Fibroblast of lung (primary cell): ENCODE measurements at regions not wholly inside any gene's neighbourhood (a gene's known extent, or its start where the extent isn't known, plus 50 kb on each side); places are given as distances from the start of the nearest gene placed in this dataset.

Source experiments
- DNase-seq, 2 donors: peaks; one replicate each; pipeline versions ENCODE4 v3.0.0 to v3.0.0-alpha.2; 2010; ENCODE audit warnings: low read depth in 2 of 2
- H2AFZ ChIP-seq: 2 replicates; pipeline ENCODE4 v1.5.1; 2012; ENCODE audit warnings: low read length, control low read depth, inconsistent platforms
- H3K27ac ChIP-seq: 2 replicates; pipeline ENCODE4 v1.5.1; 2011; ENCODE audit warnings: low read length, control low read depth; ENCODE audit not compliant: insufficient read depth
- H3K27me3 ChIP-seq: 2 replicates; pipeline ENCODE4 v1.5.1; 2011; ENCODE audit warnings: mild to moderate bottlenecking, low read length; ENCODE audit not compliant: control insufficient read depth, insufficient read depth
- H3K36me3 ChIP-seq: 2 replicates; pipeline ENCODE4 v1.5.1; 2011; ENCODE audit warnings: low read length; ENCODE audit not compliant: control insufficient read depth, insufficient read depth
- H3K4me1 ChIP-seq: 2 replicates; pipeline ENCODE4 v1.5.1; 2011; ENCODE audit warnings: low read length; ENCODE audit not compliant: control insufficient read depth, insufficient read depth; ENCODE audit errors: extremely low read depth
- H3K4me2 ChIP-seq: 2 replicates; pipeline ENCODE4 v1.5.1; 2011; ENCODE audit warnings: low read length, control low read depth; ENCODE audit not compliant: insufficient read depth; ENCODE audit errors: extremely low read depth
- H3K4me3 ChIP-seq, 4 experiments: fragments of 200-600 bp in 1 of 4; sonication (generic) in 1 of 4; replicated peaks in 1 of 4; 2 replicates each; pipeline ENCODE4 v1.5.1; 2011 to 2016; ENCODE audit warnings: low read length in 4 of 4, low read depth in 3 of 4, mild to moderate bottlenecking in 3 of 4, control low read depth in 2 of 4, inconsistent platforms in 1 of 4, mixed read lengths in 1 of 4; ENCODE audit not compliant: insufficient read depth in 1 of 4; ENCODE audit errors: control extremely low read depth in 1 of 4
- H3K79me2 ChIP-seq: 2 replicates; pipeline ENCODE4 v1.5.1; 2012; ENCODE audit warnings: mild to moderate bottlenecking, low read length, inconsistent platforms; ENCODE audit not compliant: control insufficient read depth, insufficient read depth
- H3K9ac ChIP-seq: 2 replicates; pipeline ENCODE4 v1.5.1; 2011; ENCODE audit warnings: mild to moderate bottlenecking, low read length, control low read depth; ENCODE audit not compliant: insufficient read depth
- H3K9me3 ChIP-seq: 2 replicates; pipeline ENCODE4 v1.5.1; 2012; ENCODE audit warnings: low read depth, low read length; ENCODE audit not compliant: control insufficient read depth, insufficient read depth
- H4K20me1 ChIP-seq: 2 replicates; pipeline ENCODE4 v1.5.1; 2011; ENCODE audit warnings: low read length; ENCODE audit not compliant: control insufficient read depth, insufficient read depth; ENCODE audit errors: extremely low read depth
- CTCF ChIP-seq, 2 donors: IDR thresholded peaks in 1 of 2; conservative IDR thresholded peaks in 1 of 2; 1 replicate in 1 of 2; 2 replicates in 1 of 2; pipeline ENCODE4 v1.5.1; 2011 to 2012; ENCODE audit warnings: low read length in 2 of 2, control low read depth in 1 of 2, inconsistent platforms in 1 of 2, low read depth in 1 of 2, mild to moderate bottlenecking in 1 of 2
- EZH2 ChIP-seq: IDR thresholded peaks from 2 replicates; pipeline ENCODE4 v1.5.1; 2012; ENCODE audit warnings: low read length, control low read depth, mild to moderate bottlenecking; ENCODE audit errors: missing control alignments

- Histone ChIP-seq H4K20me1 (no peaks in the 10 kb centered on the region), H3K4me1 (peaks cover 18% of the 10 kb centered on the region), H3K4me2 (no peak overlapping the region), H3K4me3 (no peak overlapping the region), H3K27me3 (no peaks in the 10 kb centered on the region), H3K9ac (no peak overlapping the region), H3K79me2 (no peaks in the 10 kb centered on the region), H3K9me3 (no peaks in the 10 kb centered on the region), H2AFZ (no peak overlapping the region), H3K36me3 (no peaks in the 10 kb centered on the region), H3K27ac (no peak overlapping the region)
- peak; percentile 33 to 72 for DNase-seq
- TF ChIP-seq CTCF (conservative IDR thresholded peaks at IDR 0.05 in 1 of 2, IDR thresholded peaks at IDR 0.05 in 1 of 2; ENCODE audit: low read depth in 1 of 2, low read length in 2 of 2) = no peak
Measured at GRCh38 chr14:58736606-58737005, 98.8 kb downstream of the DACT1 start.

GRCh38 chr14:58737511-58737910, 99.7 kb downstream of the DACT1 start:
- Histone ChIP-seq H2AFZ (no peak overlapping the region), H3K27me3 (no peaks in the 10 kb centered on the region), H3K4me1 (peaks cover 11% of the 10 kb centered on the region), H3K4me2 (no peak overlapping the region), H3K4me3 (no peak overlapping the region), H3K9ac (no peak overlapping the region), H3K27ac (no peak overlapping the region), H4K20me1 (no peaks in the 10 kb centered on the region), H3K9me3 (no peaks in the 10 kb centered on the region), H3K36me3 (no peaks in the 10 kb centered on the region), H3K79me2 (no peaks in the 10 kb centered on the region)
- TF ChIP-seq CTCF (conservative IDR thresholded peaks at IDR 0.05 in 1 of 2, IDR thresholded peaks at IDR 0.05 in 1 of 2; ENCODE audit: low read depth in 1 of 2, low read length in 2 of 2) (no peak), EZH2 (no peak)
- DNase-seq = no peak

GRCh38 chr14:58738189-58738836, 100.6 kb downstream of the DACT1 start:
- peak overlapping the region; percentile 26 for H3K27ac ChIP-seq
- H3K4me1 ChIP-seq = peaks cover 10% of the 10 kb centered on the region
- no peaks in the 10 kb centered on the region for H3K79me2 ChIP-seq
- H3K27me3 ChIP-seq = no peaks in the 10 kb centered on the region
- H3K36me3 ChIP-seq = no peaks in the 10 kb centered on the region
- no peaks in the 10 kb centered on the region for H3K9me3 ChIP-seq
- no peaks in the 10 kb centered on the region for H4K20me1 ChIP-seq
- no peak overlapping the region for H2AFZ ChIP-seq
- no peak for TF ChIP-seq EZH2
- no peak for TF ChIP-seq CTCF (conservative IDR thresholded peaks at IDR 0.05 in 1 of 2, IDR thresholded peaks at IDR 0.05 in 1 of 2; ENCODE audit: low read depth in 1 of 2, low read length in 2 of 2)
- peak; percentile 89 to 96 for DNase-seq
- H3K4me3 ChIP-seq = no peak overlapping the region
- peak overlapping the region; percentile 70 for H3K4me2 ChIP-seq
- no peak overlapping the region for H3K9ac ChIP-seq
